ENCODE measurements at regions not wholly inside any gene's neighbourhood (a gene's known extent, or its start where the extent isn't known, plus 50 kb on each side); places are given as distances from the start of the nearest gene placed in this dataset.

DNA sequence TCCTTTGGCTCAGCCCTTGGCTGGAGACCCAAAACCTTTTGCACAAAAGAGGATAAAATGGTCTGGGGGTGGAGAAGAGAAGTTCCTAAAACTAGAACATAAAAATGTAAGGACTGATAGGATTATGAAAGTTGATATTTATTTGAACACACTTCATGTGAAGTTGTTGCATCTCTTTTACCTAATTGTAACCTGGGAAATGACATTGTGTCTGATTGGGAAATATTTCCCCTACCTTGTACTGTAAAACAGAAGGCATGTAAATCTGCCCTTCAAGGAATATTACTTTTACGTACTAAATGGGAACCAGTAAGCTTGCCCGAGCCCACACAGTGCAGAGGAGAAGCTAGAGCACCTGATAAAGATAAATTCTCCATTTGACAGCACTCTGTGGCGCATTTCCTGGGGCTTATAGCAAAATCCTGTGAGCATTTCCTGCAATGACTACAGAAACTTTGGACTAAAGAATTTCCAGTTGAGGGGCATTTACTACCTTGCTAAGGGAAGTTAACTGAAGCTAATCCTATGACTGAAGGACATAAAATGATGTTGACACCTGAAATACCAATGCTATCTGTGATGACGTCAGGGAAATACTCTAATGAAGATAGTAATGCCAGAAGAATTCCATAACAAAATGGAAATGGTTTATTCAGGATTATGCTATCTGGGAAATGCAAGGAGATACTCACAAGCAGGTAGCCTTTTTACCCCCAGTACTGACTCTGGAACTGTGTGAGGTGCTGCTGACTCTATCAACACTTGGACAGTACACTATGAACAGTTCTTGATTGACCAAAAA, 78.3 kb upstream of the LIFR start:
- Histone ChIP-seq H3K4me1 (replicated peaks) (peaks cover under 1% of the 10 kb centered on the region; the same call in 1 of the 2 replicates), H3K9me3 (replicated peaks) (peaks cover 5% of the 10 kb centered on the region), H3K36me3 (no peaks in the 10 kb centered on the region), H3K27ac (no peak overlapping the region), H3K27me3 (replicated peaks) (no peaks in the 10 kb centered on the region), H3K4me3 (no peak overlapping the region)
- DNase-seq (ENCODE audit: low read depth in 1 of 2, low spot score in 2 of 2), result no peak

DNA sequence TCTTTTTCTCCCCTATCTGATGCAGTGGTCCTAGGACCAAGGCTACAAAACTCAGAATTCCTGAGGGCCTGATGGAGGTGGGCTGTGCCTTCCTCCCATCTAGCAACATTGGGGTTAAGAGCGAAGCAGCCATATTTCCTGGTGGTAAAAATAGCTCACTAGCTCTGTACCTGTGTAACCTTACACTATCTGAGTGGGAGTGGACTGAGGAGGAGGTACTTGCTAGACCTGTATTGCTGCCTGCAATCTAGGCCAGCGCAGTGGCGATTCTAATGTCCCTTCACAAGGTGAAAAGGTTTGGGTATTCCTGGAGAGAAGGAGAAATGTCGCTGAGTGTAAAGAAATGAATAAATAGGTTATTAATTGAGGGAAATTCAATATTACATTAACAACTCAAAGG, 80.2 kb upstream of the LIFR start:
- Histone ChIP-seq H3K4me1 (replicated peaks) (peaks cover 15% of the 10 kb centered on the region), H3K4me3 (no peak overlapping the region), H3K36me3 (no peaks in the 10 kb centered on the region), H3K9me3 (replicated peaks) (peaks cover 5% of the 10 kb centered on the region), H3K27ac (no peak overlapping the region), H3K27me3 (replicated peaks) (no peaks in the 10 kb centered on the region)
- no peak for DNase-seq (ENCODE audit: low read depth in 1 of 2, low spot score in 2 of 2)

DNA sequence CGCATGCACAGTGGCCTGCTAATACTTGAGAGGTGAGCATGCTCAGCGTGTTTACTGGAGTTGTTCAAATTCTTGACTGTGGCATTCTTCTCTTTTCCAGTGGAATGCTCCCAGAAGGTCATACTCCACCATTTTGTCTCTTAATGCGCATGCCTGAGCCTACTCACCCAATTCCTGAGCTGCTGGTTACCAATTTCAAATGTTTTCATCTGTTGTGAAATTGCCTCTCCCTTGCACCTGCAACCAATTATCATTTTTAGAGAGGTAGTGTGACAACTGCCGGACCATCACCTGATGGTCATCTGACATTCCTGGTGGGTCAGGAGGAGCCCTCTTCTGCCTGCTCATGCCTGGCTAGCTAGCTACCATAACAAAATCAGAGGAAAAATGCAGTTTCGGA, 82.2 kb upstream of the LIFR start:
- Histone ChIP-seq H3K4me3 (no peak overlapping the region), H3K4me1 (replicated peaks) (peaks cover 15% of the 10 kb centered on the region), H3K9me3 (replicated peaks) (no peaks in the 10 kb centered on the region), H3K27ac (no peak overlapping the region), H3K36me3 (no peaks in the 10 kb centered on the region), H3K27me3 (replicated peaks) (no peaks in the 10 kb centered on the region)
- no peak for DNase-seq (ENCODE audit: low read depth in 1 of 2, low spot score in 2 of 2)

DNA sequence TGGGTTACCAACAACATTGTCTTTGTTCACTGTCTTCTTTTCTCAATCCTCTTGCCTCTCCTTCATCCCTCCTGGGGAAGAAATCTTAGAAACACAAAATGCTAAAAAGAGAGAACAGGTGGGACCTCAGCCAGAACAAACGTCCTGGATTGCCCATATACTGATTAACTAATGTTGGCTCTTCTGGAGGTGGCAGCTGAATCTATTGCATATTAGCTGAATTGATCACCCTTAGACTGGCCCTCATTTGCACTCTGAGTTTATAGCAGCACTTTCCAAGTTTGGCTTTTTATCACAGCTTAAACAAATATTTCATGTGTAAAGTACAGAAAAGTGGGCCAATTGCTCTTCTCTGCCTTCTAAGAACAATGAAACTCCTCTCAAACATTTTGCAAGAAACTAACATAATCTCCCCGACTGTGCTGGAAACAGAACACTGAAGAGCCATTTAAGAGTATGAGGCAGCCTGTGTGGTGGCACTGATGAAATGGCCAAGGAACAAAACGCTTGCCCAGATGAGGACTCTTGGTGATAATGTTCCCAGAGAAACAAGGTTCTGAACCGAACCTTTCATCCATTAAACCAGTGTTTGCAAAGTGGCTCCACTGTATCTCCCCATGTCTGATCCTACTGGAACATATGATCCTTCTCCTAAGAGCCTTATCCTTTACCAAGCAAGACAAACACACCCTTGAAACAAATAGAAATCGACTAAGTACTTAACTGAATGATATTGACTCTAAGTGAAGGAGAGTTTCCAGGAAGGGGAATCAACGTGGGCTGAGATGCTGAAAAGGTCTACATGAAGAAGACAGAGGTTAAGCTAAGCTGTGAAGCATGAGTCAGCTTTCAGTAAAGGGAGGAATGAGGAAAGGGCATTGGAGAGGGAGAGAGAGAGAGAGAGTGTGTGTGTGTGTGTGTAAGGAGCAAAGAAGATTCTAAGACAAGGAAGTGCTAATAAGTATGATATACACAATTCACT, 83.2 kb upstream of the LIFR start:
- H3K36me3 ChIP-seq, result no peaks in the 10 kb centered on the region
- H3K27ac ChIP-seq, result no peak overlapping the region
- H3K4me3 ChIP-seq, result no peak overlapping the region
- peaks cover 15% of the 10 kb centered on the region for H3K4me1 ChIP-seq (replicated peaks)
- H3K27me3 ChIP-seq (replicated peaks), result no peaks in the 10 kb centered on the region
- no peaks in the 10 kb centered on the region for H3K9me3 ChIP-seq (replicated peaks)
- DNase-seq (ENCODE audit: low read depth in 1 of 2, low spot score in 2 of 2), result peak in 1 of 2 experiments; percentile 28

DNA sequence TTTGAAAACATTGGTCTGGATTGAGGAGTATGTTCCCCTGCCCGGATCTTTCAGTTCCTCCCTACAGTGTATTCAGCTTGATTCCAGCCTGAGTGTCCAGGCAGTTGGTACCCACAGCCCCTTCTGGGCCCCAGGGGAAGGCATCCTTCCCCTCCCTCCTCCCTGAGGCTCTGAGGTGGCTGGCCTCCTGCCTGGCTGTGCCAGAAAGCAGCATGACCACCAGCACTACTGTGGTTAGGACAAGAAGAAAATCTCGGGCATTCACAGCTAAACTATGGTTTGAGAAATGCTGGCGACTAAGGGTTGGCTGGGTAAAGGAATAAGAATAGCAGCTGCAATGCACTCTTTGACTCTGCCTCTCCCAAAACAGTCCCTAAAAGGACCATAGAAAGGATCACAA, 84.6 kb upstream of the LIFR start:
- no peak for DNase-seq (ENCODE audit: low read depth in 1 of 2, low spot score in 2 of 2)
- Histone ChIP-seq H3K4me3 (no peak overlapping the region), H3K4me1 (replicated peaks) (peaks cover 15% of the 10 kb centered on the region), H3K27me3 (replicated peaks) (no peaks in the 10 kb centered on the region), H3K36me3 (no peaks in the 10 kb centered on the region), H3K9me3 (replicated peaks) (no peaks in the 10 kb centered on the region), H3K27ac (no peak overlapping the region)

DNA sequence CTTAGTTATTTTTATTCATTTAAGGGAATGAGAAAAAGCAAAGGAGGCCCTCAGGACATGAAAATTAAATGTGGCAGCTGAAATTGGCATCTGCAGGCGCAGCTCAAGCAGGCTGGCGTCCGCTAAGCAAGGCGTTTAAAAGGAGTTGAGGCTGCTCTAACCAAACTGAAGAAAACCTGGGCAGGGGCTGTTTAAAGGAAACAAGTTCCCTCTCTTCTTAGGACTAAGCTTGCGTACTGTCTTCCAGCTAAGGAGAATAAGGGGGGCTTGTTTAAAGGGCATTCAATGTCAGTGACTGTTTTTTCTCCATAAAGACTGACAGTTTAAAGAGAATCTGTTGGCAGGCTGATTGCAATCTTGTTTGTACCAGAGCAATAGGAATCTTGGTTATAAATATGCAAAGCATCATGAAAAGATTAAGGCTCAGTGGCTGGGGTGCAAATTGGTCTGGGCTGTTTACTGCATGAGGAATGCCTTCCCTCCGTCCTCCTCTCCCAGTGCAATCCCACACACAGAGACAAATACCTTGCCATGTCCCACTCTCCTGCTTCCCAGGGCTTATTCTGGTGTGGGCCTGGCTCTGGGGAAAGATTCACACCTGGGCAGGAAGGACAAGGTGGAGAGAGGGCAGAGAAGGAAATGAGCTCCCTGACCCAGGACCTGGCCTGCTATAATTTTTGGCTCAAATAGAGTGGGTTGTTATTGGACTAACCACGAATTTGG, 85.9 kb upstream of the LIFR start:
- no peak for DNase-seq (ENCODE audit: low read depth in 1 of 2, low spot score in 2 of 2)
- Histone ChIP-seq H3K9me3 (replicated peaks) (no peaks in the 10 kb centered on the region), H3K4me3 (no peak overlapping the region), H3K27ac (no peak overlapping the region), H3K4me1 (replicated peaks) (peaks cover 15% of the 10 kb centered on the region), H3K27me3 (replicated peaks) (no peaks in the 10 kb centered on the region), H3K36me3 (no peaks in the 10 kb centered on the region)

DNA sequence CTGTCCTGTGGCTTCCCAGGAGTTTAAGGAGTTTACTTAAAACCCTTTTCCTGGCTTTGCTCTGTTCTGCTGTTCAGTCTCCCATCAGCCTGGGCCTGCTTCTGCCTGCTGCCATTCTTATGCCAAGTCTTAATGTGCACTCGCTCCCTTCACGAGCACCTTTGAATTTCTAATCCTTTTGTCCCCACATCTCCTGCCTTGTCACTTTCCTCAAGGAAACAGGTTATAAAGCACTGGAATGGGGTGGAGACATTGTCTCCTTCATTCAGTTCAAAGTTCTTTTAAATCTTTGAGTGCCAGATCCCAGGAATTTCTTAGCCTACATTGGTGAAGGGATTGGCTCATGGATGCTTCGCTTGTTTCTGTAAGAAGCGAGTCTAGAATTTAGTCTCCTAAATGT, 87.2 kb upstream of the LIFR start:
- Histone ChIP-seq H3K27ac (no peak overlapping the region), H3K4me1 (replicated peaks) (peaks cover 15% of the 10 kb centered on the region), H3K36me3 (no peaks in the 10 kb centered on the region), H3K4me3 (no peak overlapping the region), H3K27me3 (replicated peaks) (no peaks in the 10 kb centered on the region), H3K9me3 (replicated peaks) (no peaks in the 10 kb centered on the region)
- DNase-seq (ENCODE audit: low read depth in 1 of 2, low spot score in 2 of 2), result no peak

DNA sequence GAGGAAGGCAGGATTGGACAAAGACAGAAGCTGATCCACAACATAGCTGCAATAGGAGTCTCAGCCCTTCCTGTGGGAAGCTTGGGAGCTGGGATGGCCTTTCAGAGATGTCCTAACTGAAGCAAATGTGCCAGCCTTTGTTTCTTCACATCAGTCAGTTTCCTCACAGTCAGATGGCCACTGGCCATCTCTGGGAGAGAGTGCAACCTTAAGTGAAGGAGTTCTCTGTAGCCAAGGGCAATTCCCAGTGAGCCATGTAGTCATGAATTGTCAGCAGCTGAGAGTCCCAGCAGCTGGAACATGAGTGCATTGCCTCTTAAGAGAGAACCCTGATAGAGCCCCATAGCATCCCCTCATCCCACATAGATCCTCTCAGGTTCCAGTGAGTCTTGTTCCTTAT, 89.1 kb upstream of the LIFR start:
- Histone ChIP-seq H3K27ac (no peak overlapping the region), H3K4me1 (replicated peaks) (peaks cover 8% of the 10 kb centered on the region), H3K4me3 (no peak overlapping the region), H3K9me3 (replicated peaks) (no peaks in the 10 kb centered on the region), H3K27me3 (replicated peaks) (no peaks in the 10 kb centered on the region), H3K36me3 (no peaks in the 10 kb centered on the region)
- no peak for DNase-seq (ENCODE audit: low read depth in 1 of 2, low spot score in 2 of 2)

DNA sequence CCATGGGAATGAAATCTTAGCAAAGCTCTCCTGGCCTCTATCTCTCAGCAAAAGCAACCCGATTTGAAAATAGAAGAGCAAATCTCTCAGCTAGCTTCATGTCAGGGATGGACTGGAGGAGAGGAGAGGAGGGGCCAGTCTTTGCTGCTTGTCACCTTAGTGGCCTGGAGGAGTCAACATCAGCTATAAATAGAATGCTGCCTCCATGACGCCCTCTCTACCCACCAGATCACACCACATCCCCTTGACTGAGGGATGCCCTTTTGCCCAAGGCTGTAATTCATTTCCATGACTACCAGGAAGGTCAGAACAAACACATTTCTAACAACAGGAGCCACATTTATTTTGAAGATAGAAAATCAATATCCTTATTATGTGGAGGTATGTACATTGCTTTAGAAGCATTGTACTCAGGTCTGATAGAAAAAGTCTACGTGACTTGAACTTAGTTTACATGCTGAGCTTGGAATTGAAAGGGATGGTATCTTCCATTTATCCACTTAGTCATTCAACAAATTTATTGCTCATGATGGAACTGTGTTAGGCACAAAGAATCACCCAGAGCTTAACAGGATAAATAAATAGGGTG, 92.4 kb upstream of the LIFR start:
- no peak for DNase-seq (ENCODE audit: low read depth in 1 of 2, low spot score in 2 of 2)
- no peak overlapping the region for H3K27ac ChIP-seq
- H3K27me3 ChIP-seq (replicated peaks), result no peaks in the 10 kb centered on the region
- no peaks in the 10 kb centered on the region for H3K9me3 ChIP-seq (replicated peaks)
- peaks cover 20% of the 10 kb centered on the region for H3K4me1 ChIP-seq (replicated peaks)
- no peak overlapping the region for H3K4me3 ChIP-seq
- H3K36me3 ChIP-seq, result no peaks in the 10 kb centered on the region

DNA sequence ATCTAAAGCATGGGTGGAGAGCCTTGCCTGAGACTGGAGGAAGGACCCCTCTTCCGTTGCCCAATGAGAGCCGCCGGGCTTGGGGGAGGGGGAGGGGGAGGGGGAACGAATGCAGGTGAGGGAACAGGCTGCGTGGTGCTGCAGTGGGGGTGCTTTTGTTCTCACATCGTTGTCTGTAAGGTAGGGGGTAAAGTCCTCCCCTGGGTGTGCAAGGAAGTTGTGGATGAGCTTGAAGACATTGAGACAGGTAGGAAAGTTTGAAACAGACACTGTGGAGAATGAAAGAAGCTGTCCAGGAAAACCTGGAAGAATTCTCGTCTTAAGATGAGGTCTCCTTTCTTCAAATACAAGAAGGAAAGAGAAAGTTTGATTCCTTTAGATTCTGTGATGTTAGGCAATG, 94.1 kb upstream of the LIFR start:
- Histone ChIP-seq H3K9me3 (replicated peaks) (no peaks in the 10 kb centered on the region), H3K4me1 (replicated peaks) (peaks cover 20% of the 10 kb centered on the region), H3K27ac (peak overlapping the region; percentile 11), H3K36me3 (no peaks in the 10 kb centered on the region), H3K27me3 (replicated peaks) (no peaks in the 10 kb centered on the region), H3K4me3 (peak overlapping the region; percentile 5)
- no peak for DNase-seq (ENCODE audit: low read depth in 1 of 2, low spot score in 2 of 2)

DNA sequence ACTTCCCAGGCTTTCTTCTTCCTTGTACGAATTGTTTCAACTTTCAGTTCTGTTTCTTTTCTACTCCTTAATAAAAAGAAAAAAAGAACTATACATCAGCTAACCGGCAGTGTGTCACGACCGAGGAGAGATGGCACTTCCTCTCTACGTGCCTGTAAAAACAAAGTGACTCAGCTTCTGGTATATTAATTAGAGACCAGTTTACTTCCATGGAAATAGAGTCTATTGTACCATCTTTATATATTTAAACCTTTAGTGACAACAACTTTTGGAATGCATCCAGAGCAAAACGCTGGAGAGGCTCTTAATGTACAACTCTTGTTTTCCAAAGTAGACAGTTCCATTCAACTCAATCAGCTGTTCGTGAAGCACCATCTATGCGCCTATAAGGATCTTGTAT, 94.5 kb upstream of the LIFR start:
- DNase-seq (ENCODE audit: low read depth in 1 of 2, low spot score in 2 of 2), result peak in 1 of 2 experiments; percentile 64
- peak overlapping the region; percentile 5 for H3K4me3 ChIP-seq
- H3K9me3 ChIP-seq (replicated peaks), result no peaks in the 10 kb centered on the region
- H3K36me3 ChIP-seq, result no peaks in the 10 kb centered on the region
- no peaks in the 10 kb centered on the region for H3K27me3 ChIP-seq (replicated peaks)
- H3K4me1 ChIP-seq (replicated peaks), result peaks cover 20% of the 10 kb centered on the region
- peak overlapping the region; percentile 11 for H3K27ac ChIP-seq

DNA sequence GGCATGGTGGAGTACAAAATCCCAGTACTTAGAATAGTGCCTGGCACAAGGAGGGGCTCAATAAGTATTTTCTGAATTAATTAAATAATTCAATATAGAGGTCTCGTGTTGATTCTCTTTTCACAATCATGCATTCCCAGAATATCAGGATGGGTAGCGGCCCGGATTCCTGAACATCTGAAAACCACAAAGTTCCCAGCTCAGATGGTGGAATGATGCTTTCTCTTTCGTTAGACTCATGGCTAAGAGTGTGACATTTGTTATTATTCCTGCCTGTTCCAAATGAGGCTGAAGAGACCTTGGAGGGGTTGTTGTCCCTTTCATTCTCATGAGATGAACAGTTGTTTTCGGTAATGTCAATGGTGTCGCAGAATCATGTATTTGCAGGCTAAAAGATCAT, 95.4 kb upstream of the LIFR start:
- peak in 1 of 2 experiments; percentile 42 for DNase-seq (ENCODE audit: low read depth in 1 of 2, low spot score in 2 of 2)

DNA sequence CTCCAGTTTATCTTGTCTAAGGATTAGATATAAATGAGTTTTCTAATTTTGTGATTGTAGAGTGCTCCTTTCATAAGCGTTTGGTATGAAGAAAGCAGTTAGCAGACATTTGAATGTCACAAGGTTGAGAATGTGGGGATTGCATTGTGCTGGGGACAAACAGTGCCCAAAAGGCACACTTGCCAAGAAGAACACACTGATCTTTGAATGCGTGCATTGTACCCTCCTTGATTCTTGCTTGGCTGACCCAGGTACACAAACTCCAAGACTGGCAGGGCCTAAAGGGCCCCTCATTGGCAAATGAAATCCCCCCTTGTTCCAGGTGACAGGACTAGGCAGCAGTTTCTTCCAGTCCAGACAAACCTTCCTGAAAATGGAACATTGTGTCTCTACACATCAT, 96.9 kb upstream of the LIFR start:
- Histone ChIP-seq H3K27ac (no peak overlapping the region), H3K36me3 (no peaks in the 10 kb centered on the region), H3K4me3 (no peak overlapping the region), H3K4me1 (replicated peaks) (peaks cover 20% of the 10 kb centered on the region), H3K27me3 (replicated peaks) (no peaks in the 10 kb centered on the region), H3K9me3 (replicated peaks) (no peaks in the 10 kb centered on the region)
- DNase-seq (ENCODE audit: low read depth in 1 of 2, low spot score in 2 of 2), result no peak

More for the DNA sequence above, 95.4 kb upstream of the LIFR start:
- Histone ChIP-seq H3K4me3 (no peak overlapping the region), H3K27me3 (replicated peaks) (no peaks in the 10 kb centered on the region), H3K36me3 (no peaks in the 10 kb centered on the region), H3K27ac (peak overlapping the region; percentile 11), H3K9me3 (replicated peaks) (no peaks in the 10 kb centered on the region), H3K4me1 (replicated peaks) (peaks cover 20% of the 10 kb centered on the region)

All from SJSA1 (cell line).